Cardiac muscle cell (in vitro differentiated cells and primary cell): ENCODE measurements at regions not wholly inside any gene's neighbourhood (a gene's known extent, or its start where the extent isn't known, plus 50 kb on each side); places are given as distances from the start of the nearest gene placed in this dataset.

ENCODE experiments used
- DNase-seq, 2 donors: peaks; one replicate each; pipeline versions ENCODE4 v3.0.0 to v3.0.0-alpha.2; 2010 to 2017; ENCODE audit warnings: low read depth in 1 of 2, low spot score in 1 of 2
- H3K27ac ChIP-seq: fragments of 200-600 bp; sonication (generic); 2 replicates; pipeline ENCODE4 v1.5.1; 2016
- H3K27me3 ChIP-seq: fragments of 200-600 bp; sonication (generic); 2 replicates; pipeline ENCODE4 v1.6.0; 2016; ENCODE audit warnings: control low read depth
- H3K36me3 ChIP-seq: fragments of 200-600 bp; sonication (generic); 2 replicates; pipeline ENCODE4 v1.5.1; 2016; ENCODE audit warnings: control low read depth
- H3K4me1 ChIP-seq: fragments of 200-600 bp; sonication (generic); 2 replicates; pipeline ENCODE4 v1.8.1; 2017; ENCODE audit warnings: low read depth, mild to moderate bottlenecking, mixed run types
- H3K4me3 ChIP-seq: fragments of 200-600 bp; sonication (generic); 2 replicates; pipeline ENCODE4 v1.5.1; 2016; ENCODE audit warnings: mild to moderate bottlenecking
- H3K9me3 ChIP-seq: fragments of 200-600 bp; sonication (generic); 2 replicates; pipeline ENCODE4 v1.5.1; 2017; ENCODE audit warnings: low read depth, mild to moderate bottlenecking, control low read depth
- CTCF ChIP-seq: IDR thresholded peaks from 2 replicates; pipeline ENCODE4 v1.5.1; 2012; ENCODE audit warnings: low read depth, mild to moderate bottlenecking, low read length

- H3K9me3 ChIP-seq: no peaks in the 10 kb centered on the region
- TF ChIP-seq CTCF: no peak
Measured at GRCh38 chr13:33973194-33973593, 155.2 kb downstream of the RFC3 start.

DNA sequence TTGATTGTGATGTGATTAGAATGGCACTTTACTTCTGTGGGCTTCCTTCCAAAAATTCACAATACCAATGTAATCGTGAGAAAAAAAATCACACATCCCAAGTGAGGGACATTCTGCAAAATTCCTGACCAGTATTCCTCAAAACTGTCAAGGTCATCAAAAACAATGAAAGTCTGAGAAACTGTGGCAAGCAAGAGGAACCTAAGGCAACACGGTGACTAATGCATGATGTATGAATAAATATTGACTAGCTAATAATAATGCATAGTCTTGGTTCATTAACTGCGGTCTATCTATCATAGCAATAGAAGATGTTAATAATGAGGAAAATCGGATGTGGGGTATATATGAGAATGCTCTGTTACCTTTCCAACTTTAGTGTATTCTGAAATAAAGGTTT lies 159.0 kb downstream of the RFC3 start:
- no peaks in the 10 kb centered on the region for H3K36me3 ChIP-seq
- no peak for DNase-seq
- H3K27me3 ChIP-seq: no peaks in the 10 kb centered on the region
- no peaks in the 10 kb centered on the region for H3K9me3 ChIP-seq
- no peaks in the 10 kb centered on the region for H3K4me1 ChIP-seq
- no peak overlapping the region for H3K4me3 ChIP-seq
- no peak overlapping the region for H3K27ac ChIP-seq
- TF ChIP-seq CTCF: no peak

More at GRCh38 chr13:33973194-33973593, 155.2 kb downstream of the RFC3 start:
- Histone ChIP-seq H3K4me1 (no peaks in the 10 kb centered on the region), H3K4me3 (no peak overlapping the region), H3K36me3 (no peaks in the 10 kb centered on the region), H3K27me3 (no peaks in the 10 kb centered on the region), H3K27ac (no peak overlapping the region)
- DNase-seq: no peak

GRCh38 chr13:33978653-33979052 lies 160.7 kb downstream of the RFC3 start:
- H3K9me3 ChIP-seq: no peaks in the 10 kb centered on the region
- TF ChIP-seq CTCF: no peak
- H3K4me1 ChIP-seq: no peaks in the 10 kb centered on the region
- H3K36me3 ChIP-seq: no peaks in the 10 kb centered on the region
- H3K27me3 ChIP-seq: no peaks in the 10 kb centered on the region
- DNase-seq: no peak
- no peak overlapping the region for H3K27ac ChIP-seq
- no peak overlapping the region for H3K4me3 ChIP-seq

DNA sequence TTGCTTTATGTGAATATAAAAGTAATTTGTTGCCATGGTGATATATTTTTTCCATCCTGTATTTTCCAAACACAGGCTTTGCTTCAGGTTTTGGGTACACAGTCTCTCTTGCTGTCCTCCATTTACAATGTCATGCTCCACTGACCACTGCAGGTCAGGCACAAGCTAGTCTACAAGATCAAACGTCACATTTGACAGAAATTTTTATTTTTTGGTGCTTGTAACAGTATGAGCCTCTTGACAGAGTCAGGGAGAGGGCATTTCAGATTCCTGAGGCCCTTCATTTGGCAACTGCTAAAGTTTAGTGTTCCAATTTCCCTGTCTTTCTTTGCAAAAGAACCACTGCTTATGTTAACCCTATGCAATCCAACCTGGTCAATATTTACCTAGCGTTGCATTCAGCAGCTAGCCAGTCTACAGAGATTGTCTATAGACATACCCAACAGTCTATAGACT lies 175.0 kb downstream of the RFC3 start:
- DNase-seq: no peak
- no peaks in the 10 kb centered on the region for H3K36me3 ChIP-seq
- H3K9me3 ChIP-seq: no peaks in the 10 kb centered on the region
- no peak overlapping the region for H3K4me3 ChIP-seq
- H3K27me3 ChIP-seq: no peaks in the 10 kb centered on the region
- H3K4me1 ChIP-seq: no peaks in the 10 kb centered on the region
- no peak for TF ChIP-seq CTCF
- H3K27ac ChIP-seq: no peak overlapping the region

GRCh38 chr13:33994198-33994597 lies 176.2 kb downstream of the RFC3 start:
- no peaks in the 10 kb centered on the region for H3K27me3 ChIP-seq
- no peak overlapping the region for H3K27ac ChIP-seq
- no peaks in the 10 kb centered on the region for H3K36me3 ChIP-seq
- no peak for TF ChIP-seq CTCF
- no peaks in the 10 kb centered on the region for H3K9me3 ChIP-seq
- DNase-seq: no peak
- H3K4me3 ChIP-seq: no peak overlapping the region
- no peaks in the 10 kb centered on the region for H3K4me1 ChIP-seq
